ENCODE measurements at regions not wholly inside any gene's neighbourhood (a gene's known extent, or its start where the extent isn't known, plus 50 kb on each side); places are given as distances from the start of the nearest gene placed in this dataset.
"Not testable (repeated sequence)": the region's sequence is repeated elsewhere in the genome, so short reads cannot be mapped to it uniquely, and the experiment has no call there.

GRCh38 chr6:114712129-114712662 lies 369.4 kb upstream of the HS3ST5 start:
- no peak for DNase-seq

DNA sequence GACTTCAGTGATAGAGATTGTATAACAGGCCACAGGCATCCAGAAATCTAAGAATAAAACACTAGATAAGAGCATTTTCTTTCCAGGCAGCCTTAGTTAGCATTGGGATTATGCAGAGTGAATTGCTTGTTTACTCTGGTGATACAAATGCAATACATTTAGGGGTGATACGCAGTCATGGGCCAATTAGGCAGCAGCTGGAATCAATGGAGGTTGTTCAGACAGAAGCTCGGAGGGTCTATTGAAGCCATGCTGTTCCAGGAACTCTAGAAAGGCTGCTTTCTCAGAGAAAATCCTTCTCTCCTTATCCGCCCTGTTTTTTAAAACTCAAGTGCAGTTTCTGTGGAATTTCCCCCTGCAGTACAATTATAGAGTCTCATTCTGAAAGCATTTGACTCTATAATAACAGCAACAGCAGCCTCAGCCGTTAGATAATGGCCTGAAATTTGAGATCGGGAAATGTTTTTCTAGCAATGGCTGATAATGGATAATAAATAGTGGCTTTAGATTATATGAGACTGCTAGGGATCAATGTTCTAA lies 364.3 kb upstream of the HS3ST5 start:
- DNase-seq, result no peak

- no peak for DNase-seq
Measured at GRCh38 chr6:114690625-114691024, 347.8 kb upstream of the HS3ST5 start.

DNA sequence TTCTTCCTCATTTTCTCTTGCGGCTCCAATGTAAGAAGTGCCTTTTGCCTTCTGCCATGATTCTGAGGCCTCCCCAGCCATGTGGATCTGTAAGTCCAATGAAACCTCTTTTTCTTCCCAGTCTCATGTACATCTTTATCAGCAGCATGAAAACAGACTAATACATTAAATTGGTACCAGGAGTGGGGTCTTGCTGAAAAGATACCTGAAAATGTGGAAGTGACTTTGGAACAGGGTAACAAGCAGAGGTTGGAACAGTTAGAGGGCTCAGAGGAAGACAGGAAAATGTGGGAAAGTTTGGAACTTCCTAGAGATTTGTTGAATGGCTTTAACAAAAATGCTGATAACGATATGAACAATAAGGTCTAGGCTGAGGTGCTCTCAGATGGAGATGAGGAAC lies 316.7 kb upstream of the HS3ST5 start:
- DNase-seq, result no peak

DNA sequence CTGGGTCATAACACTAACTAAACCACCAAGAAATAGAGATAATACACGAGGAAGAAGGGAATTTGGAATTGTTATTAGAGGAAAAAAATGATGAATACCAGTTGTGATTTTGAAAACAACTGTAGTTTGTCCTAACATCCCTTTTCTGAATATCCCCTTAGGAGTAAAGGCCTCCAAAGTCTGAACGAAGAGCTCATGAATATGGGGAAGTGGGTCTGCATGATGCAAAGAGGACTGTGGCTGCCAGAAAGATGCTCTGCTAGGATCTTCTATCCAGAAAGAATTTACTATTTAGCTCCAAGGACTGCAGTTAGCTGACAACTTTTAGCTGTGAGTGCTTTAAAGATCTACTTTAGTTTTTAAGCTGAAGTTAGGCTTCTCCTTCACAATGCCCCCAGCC lies 308.8 kb upstream of the HS3ST5 start:
- DNase-seq, result no peak

DNA sequence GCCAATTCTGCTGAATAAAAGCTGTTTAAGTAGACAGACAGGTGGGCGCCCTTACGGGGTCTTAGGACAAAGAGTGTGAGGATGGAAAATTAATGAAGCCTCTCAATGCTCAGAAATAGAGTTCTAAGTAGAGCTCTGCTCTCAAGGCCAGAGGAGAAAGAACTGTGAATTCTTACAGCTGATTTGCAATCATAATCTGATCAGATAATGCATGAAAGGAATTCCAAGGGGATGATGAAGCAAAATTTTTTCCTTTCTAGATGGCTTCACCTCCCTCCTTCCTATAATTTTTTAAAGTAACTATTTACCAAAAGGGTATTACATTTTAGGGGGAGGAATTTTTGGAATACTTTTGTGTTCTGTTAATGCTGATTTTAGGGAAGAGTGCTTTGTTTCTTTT lies 308.1 kb upstream of the HS3ST5 start:
- DNase-seq, result no peak

DNA sequence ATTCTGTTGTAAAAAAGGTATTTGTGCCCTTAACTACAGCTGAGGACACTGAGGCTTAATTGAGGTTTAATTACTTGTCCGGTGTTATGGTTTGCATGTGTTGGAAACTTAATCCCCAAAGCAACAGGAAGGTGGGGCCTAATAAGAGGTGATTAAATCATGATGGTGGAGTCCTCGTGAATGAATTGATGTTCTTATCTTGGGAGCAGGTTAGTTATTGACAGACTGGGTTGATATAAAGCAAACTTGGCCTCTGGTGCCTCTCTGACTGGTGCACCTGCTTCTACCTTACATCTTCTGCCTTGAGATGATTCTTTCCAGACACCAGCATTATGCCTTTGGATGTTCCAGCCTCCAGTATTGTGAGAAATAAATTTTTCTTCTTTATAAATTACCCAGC lies 306.5 kb upstream of the HS3ST5 start:
- DNase-seq, result no peak

GRCh38 chr6:114648847-114649246 lies 306.0 kb upstream of the HS3ST5 start:
- no peak for DNase-seq

- no peak for DNase-seq
Measured at GRCh38 chr6:114638341-114638740, 295.5 kb upstream of the HS3ST5 start.

- peak in 6 of 56 donors; percentile 1 to 21 (median 3) for DNase-seq
Measured at GRCh38 chr6:114634016-114634415, 291.2 kb upstream of the HS3ST5 start.

- DNase-seq, result not testable (repeated sequence)
Measured at GRCh38 chr6:114626226-114626625, 283.4 kb upstream of the HS3ST5 start.

DNA sequence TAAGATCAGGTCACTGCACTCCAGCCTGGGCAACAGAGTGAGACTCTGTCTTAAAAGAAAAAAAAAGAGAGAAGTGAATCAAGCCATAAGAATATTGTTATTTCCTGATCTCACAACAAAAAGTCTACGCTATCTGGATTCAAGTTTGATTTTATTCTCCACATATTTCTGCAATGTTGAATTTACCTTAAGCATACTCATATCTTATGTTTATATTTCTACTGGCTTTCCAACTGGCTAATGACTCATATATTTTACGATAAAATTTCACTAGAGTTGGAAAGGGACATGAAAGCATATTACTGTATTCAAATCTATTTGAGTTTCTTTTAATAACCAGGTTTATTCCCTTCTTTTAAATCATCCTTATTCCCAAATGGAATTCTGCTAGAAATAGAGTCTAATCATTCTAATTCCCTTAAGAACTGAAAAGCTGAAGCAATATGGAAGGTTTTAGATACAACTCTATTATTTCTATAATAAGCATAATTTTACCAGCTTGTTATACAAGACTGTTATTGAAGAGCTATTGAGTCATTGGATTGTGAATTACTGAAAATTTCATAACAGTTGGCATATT lies 276.9 kb upstream of the HS3ST5 start:
- DNase-seq, result no peak

DNA sequence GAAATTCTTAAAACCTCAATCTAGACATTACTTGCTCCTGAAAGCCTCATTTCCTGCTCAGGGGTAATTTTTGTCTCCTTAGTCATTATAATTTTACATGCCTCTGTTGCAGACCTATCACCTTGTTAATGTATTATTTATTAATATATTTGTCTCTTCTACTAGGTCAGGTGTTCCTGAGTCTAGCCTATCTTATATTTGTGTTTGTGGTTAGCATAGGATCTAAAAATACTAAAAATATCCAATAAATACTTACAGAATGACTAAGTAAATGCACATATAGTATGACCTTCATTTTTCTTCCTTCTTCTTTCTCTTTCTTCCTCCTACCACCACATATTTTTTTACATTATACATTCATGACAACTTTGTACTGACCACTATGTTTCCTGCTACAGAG lies 268.9 kb upstream of the HS3ST5 start:
- DNase-seq, result no peak

DNA sequence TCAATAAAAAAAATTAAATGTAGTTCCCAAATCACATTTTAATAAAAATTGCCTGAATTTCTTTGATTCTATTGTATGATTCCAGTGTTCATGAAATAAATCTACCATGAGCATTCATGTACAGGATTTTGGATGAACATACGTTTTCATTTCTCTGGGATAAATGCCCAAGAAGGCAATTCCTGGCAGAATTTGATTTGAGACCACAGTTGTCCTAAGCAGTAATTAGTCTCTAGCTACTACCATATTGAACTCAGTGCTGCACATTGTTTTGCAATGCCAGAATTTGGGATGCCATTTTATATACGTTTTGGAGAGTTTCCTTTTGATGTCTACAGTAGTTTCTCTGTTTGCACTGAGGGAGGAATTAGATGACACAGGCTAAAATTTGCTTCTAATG lies 265.3 kb upstream of the HS3ST5 start:
- no peak for DNase-seq

- no peak for DNase-seq
Measured at GRCh38 chr6:114605656-114606055, 262.8 kb upstream of the HS3ST5 start.

GRCh38 chr6:114600381-114600780 lies 257.6 kb upstream of the HS3ST5 start:
- DNase-seq, result no peak

DNA sequence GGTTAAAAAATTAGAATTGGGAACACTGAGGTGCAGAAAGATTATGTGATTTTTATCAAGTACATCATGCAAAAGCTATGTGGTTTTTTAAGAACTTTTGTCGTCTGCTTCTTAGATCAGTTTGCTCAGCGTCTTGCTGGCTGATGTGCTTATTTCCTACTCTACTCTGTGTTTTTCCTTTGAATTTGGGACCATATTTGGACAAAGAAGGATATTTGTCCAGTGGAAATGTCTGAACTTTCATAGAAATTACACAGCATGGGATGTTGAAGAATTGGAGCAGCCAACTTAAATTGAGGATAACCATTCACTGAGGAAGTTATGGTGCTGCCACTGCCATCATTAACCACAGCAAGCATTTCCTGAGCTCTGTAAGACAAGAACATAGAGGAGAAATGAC lies 252.8 kb upstream of the HS3ST5 start:
- no peak for DNase-seq

DNA sequence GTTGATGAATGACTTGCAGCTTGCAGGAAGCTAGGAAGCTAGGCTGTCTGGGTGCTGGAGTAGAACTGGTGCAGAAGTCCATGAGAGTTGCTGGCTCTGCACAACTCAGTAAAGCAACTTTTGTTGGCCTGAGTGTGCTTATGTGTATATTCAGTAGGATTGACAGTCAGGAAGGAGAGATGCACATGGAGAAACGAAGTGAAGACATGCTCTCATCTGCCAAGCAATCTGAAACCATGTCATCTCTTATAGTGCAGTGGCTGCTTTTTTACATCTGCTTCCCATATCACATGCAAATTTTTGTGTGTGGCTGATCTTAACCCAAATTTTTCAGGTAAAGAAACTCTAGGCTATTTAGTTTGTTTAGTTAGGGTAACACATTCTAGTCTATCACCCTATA lies 252.4 kb upstream of the HS3ST5 start:
- DNase-seq, result no peak

- DNase-seq, result no peak
Measured at GRCh38 chr6:114592506-114592905, 249.7 kb upstream of the HS3ST5 start.

GRCh38 chr6:114588726-114589125 lies 245.9 kb upstream of the HS3ST5 start:
- no peak for DNase-seq

DNA sequence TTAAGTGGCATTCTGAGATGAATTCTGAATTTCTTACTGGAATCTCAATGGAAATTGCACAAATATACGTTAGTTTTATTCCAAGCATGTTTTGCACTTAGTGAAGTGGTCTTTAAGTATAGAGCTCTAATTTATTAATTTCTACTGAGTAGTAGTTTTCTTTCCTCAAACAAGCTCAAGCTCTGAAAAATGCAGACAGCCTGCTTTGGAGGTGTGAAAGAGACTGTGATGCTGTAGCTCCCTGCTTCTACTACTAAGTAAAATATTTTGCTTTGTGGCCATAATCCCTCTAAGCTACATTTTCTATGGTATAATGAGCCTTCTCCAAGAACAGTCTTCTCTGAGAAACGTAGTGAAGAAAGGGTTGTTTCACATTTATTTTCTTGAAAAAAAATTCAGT lies 243.5 kb upstream of the HS3ST5 start:
- no peak for DNase-seq

- no peak for DNase-seq
Measured at GRCh38 chr6:114581293-114581692, 238.5 kb upstream of the HS3ST5 start.

DNA sequence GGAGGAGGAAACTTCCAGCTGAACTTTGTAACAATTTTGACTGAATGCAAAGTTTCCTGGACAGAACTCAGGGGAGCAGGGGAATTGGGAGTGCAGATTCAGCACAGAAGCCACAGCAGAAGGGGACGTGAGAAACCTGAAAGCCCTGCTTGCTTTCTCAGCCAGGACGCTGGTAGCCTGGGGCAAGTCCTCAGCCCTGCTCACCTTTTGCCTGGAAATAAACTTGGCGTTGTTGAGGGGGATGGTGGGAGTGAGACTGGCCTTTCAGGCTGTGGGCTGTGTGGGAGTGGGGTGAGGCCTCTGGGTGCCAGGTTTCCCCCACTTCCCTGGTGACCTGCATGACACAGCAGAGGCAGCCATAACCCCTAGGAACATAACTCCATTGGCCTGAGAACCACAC lies 238.1 kb upstream of the HS3ST5 start:
- no peak for DNase-seq

- no peak for DNase-seq
Measured at GRCh38 chr6:114579486-114579885, 236.7 kb upstream of the HS3ST5 start.
